ENCODE measurements at regions not wholly inside any gene's neighbourhood (a gene's known extent, or its start where the extent isn't known, plus 50 kb on each side); places are given as distances from the start of the nearest gene placed in this dataset.

GRCh38 chr5:173762045-173762444 is 126.1 kb upstream of the CPEB4 start:
- no peaks in the 10 kb centered on the region; the same call in none of the 2 replicates for H3K27me3 ChIP-seq (ENCODE audit: control insufficient read depth, insufficient read depth, low read length)
- ChIA-PET CTCF (no interaction called here), POLR2A (ENCODE audit: unreplicated experiment) (no interaction called here)
- H4K91ac ChIP-seq (ENCODE audit: insufficient read depth, low read depth, low read length) = no peak overlapping the region
- no peak overlapping the region for H2AFZ ChIP-seq (replicated peaks; ENCODE audit: low read length, poor library complexity)
- no peak overlapping the region for H2BK15ac ChIP-seq (ENCODE audit: low read depth, low read length)
- peaks cover 9% of the 10 kb centered on the region; the same call in 1 of the 2 replicates for H3K9me1 ChIP-seq (ENCODE audit: insufficient read depth, low read length)
- no peak overlapping the region; the same call in 1 of the 2 replicates for H2AK5ac ChIP-seq (ENCODE audit: low read depth, low read length)
- dilution Hi-C loops (cut with HindIII; ENCODE audit: low sequenced_read_pairs, unreplicated experiment) (no loop called here), in situ Hi-C loops (cut with MboI; ENCODE audit: low sequenced_read_pairs) (no loop called here), intact Hi-C loops (cut with micrococcal nuclease) (loop anchor here (5.0 kb wide), 1 partner anchor 125 kb away; the partner anchor contains the start of gene CPEB4)
- H4K20me1 ChIP-seq (ENCODE audit: insufficient read depth, low read length) = no peaks in the 10 kb centered on the region
- no peak overlapping the region for H4K5ac ChIP-seq (ENCODE audit: low read depth, low read length)
- DNase-seq = no peak
- no peaks in the 10 kb centered on the region for H3K9me3 ChIP-seq (ENCODE audit: control insufficient read depth, insufficient read depth, low read length)
- ATAC-seq (ENCODE audit: low read depth) = no peak
- H2AK9ac ChIP-seq (replicated peaks; ENCODE audit: low read depth, low read length, poor library complexity) = no peak overlapping the region
- no peak overlapping the region for H3K9ac ChIP-seq (ENCODE audit: low read depth, low read length)
- peaks cover 7% of the 10 kb centered on the region for H3K4me1 ChIP-seq (ENCODE audit: control insufficient read depth, insufficient read depth, low read length)
- no peak overlapping the region for H2BK120ac ChIP-seq (ENCODE audit: low read depth, low read length)
- H2BK20ac ChIP-seq (ENCODE audit: low read depth, low read length) = no peak overlapping the region
- no TSS peak for BruUV-seq (replicated peaks)
- no peak overlapping the region for H4K8ac ChIP-seq (ENCODE audit: low read depth in 2 of 2, low read length in 2 of 2)
- no peak overlapping the region for H3K27ac ChIP-seq (ENCODE audit: insufficient read depth, low read length)
- H2BK5ac ChIP-seq (ENCODE audit: low read depth, low read length, poor library complexity, severe bottlenecking) = no peak overlapping the region
- no peak overlapping the region for H3K23ac ChIP-seq (ENCODE audit: low read depth, low read length)
- H3K4me2 ChIP-seq (ENCODE audit: low read depth, low read length) = no peak overlapping the region
- H3K79me1 ChIP-seq (ENCODE audit: low read depth in 1 of 2, low read length in 2 of 2) = no peaks in the 10 kb centered on the region
- no peak overlapping the region for H3K18ac ChIP-seq (ENCODE audit: low read depth, low read length)
- H3K14ac ChIP-seq (replicated peaks; ENCODE audit: low read depth, low read length) = no peak overlapping the region
- H3K4me3 ChIP-seq (ENCODE audit: insufficient read depth, low read depth, low read length) = no peak overlapping the region
- no peak overlapping the region for H3K4ac ChIP-seq (ENCODE audit: low read depth, low read length)
- H3K36me3 ChIP-seq (ENCODE audit: control insufficient read depth, insufficient read depth, low read length) = no peaks in the 10 kb centered on the region
- H3K56ac ChIP-seq (ENCODE audit: extremely low read depth, insufficient read depth, low read length) = no peak overlapping the region
- TF ChIP-seq, protein P1, sequence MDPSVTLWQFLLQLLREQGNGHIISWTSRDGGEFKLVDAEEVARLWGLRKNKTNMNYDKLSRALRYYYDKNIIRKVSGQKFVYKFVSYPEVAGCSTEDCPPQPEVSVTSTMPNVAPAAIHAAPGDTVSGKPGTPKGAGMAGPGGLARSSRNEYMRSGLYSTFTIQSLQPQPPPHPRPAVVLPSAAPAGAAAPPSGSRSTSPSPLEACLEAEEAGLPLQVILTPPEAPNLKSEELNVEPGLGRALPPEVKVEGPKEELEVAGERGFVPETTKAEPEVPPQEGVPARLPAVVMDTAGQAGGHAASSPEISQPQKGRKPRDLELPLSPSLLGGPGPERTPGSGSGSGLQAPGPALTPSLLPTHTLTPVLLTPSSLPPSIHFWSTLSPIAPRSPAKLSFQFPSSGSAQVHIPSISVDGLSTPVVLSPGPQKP (IDR thresholded peaks at IDR 0.05; ENCODE audit: borderline replicate concordance, low read depth, low read length) = no peak
- TF ChIP-seq CHD1 (IDR thresholded peaks at IDR 0.05; ENCODE audit: low read depth, low read length) (no peak), FOS (IDR thresholded peaks at IDR 0.05; ENCODE audit: low read depth, low read length) (no peak), CEBPB (IDR thresholded peaks at IDR 0.05; ENCODE audit: low read depth, low read length) (no peak)
- WGBS, 2 experiments (ENCODE audit: extremely low coverage in 2 of 2, insufficient read length in 1 of 2) = 80% methylated on average over 4 of the region's 5 CpGs; no CpG with 5 or more reads in 1 of the 2 experiments
